Aorta (tissue), 5 donors: ENCODE measurements at regions not wholly inside any gene's neighbourhood (a gene's known extent, or its start where the extent isn't known, plus 50 kb on each side); places are given as distances from the start of the nearest gene placed in this dataset.

Source experiments
- ATAC-seq: fragments of 200-7000 bp; cut with Tn5 transposase; one replicate; pipeline ENCODE4 v1.9.1; 2022; ENCODE audit warnings: moderate library complexity; ENCODE audit not compliant: low FRiP score
- DNase-seq, 2 donors: peaks; one replicate each; pipeline ENCODE4 v3.0.0-alpha.2; 2020
- H3K27ac ChIP-seq, 2 donors: one replicate each; pipeline ENCODE4 v1.5.1; 2013; ENCODE audit warnings: low read length in 2 of 2, mild to moderate bottlenecking in 2 of 2, moderate library complexity in 2 of 2, control low read depth in 1 of 2, inconsistent platforms in 1 of 2, low read depth in 1 of 2
- H3K27me3 ChIP-seq, 2 donors: one replicate each; pipeline ENCODE4 v1.6.1; 2013; ENCODE audit warnings: control low read depth in 1 of 2, low read length in 1 of 2, mild to moderate bottlenecking in 1 of 2, moderate library complexity in 1 of 2; ENCODE audit not compliant: insufficient read depth in 2 of 2, control insufficient read depth in 1 of 2
- H3K36me3 ChIP-seq, 2 donors: one replicate each; pipeline ENCODE4 v1.6.1; 2013; ENCODE audit warnings: control low read depth in 1 of 2, low read length in 1 of 2, mild to moderate bottlenecking in 1 of 2; ENCODE audit not compliant: insufficient read depth in 2 of 2, control insufficient read depth in 1 of 2
- H3K4me1 ChIP-seq, 2 donors: one replicate each; pipeline ENCODE4 v1.6.1; 2013; ENCODE audit warnings: low read length in 2 of 2, control low read depth in 1 of 2, mild to moderate bottlenecking in 1 of 2, moderate library complexity in 1 of 2; ENCODE audit not compliant: insufficient read depth in 2 of 2, control insufficient read depth in 1 of 2
- H3K4me3 ChIP-seq, 2 donors: one replicate each; pipeline ENCODE4 v1.5.1; 2013; ENCODE audit warnings: low read length in 2 of 2, control low read depth in 1 of 2, mild to moderate bottlenecking in 1 of 2
- H3K9me3 ChIP-seq: one replicate; pipeline ENCODE4 v1.6.1; 2013; ENCODE audit warnings: mild to moderate bottlenecking, low read length; ENCODE audit not compliant: control insufficient read depth
- WGBS, 2 donors: extraction: QIAGEN DNeasy Blood & Tissue Kit; methylation state at CpG; one replicate each; pipeline ENCODE4 v1.1.7; 2013; 5-methylcytosine and 5-hydroxymethylcytosine counted together
- intact Hi-C, 2 donors: fragments of 100-400 bp; cut with DNase I; formaldehyde crosslinking; loops; one replicate each; pipeline versions ENCODE4 v1.14.2 to v1.15.0; 2022
- donor health status: healthy with polysubstance abuse.
- donor health status: Bipolar disorder and iron deficiency.
- donor health status: DM: no; HTN: no; CAD: no.
- donor health status: DM: no; HTN: no; CAD: no.
- donor health status: DM: yes; HTN: yes; CAD: no.

- Histone ChIP-seq H3K9me3 (no peaks in the 10 kb centered on the region), H3K4me1 (peaks cover 0 to 2% of the 10 kb centered on the region in 2 donors), H3K4me3 (no peak overlapping the region), H3K27ac (no peak overlapping the region), H3K27me3 (no peaks in the 10 kb centered on the region), H3K36me3 (no peaks in the 10 kb centered on the region)
- DNase-seq (no peak), ATAC-seq (no peak)
- intact Hi-C loops = no loop called here
- WGBS, 2 donors = 70 to 75% methylated on average over 8 of the region's 8 CpGs
These were observed 377.9 kb upstream of the EMCN start for GRCh38 chr4:100895556-100896197.

GRCh38 chr4:100894339-100894870, 376.6 kb upstream of the EMCN start:
- Histone ChIP-seq H3K4me1 (peaks cover 0 to 2% of the 10 kb centered on the region in 2 donors), H3K4me3 (no peak overlapping the region), H3K27me3 (no peaks in the 10 kb centered on the region), H3K36me3 (no peaks in the 10 kb centered on the region), H3K9me3 (no peaks in the 10 kb centered on the region), H3K27ac (no peak overlapping the region)
- DNase-seq (no peak), ATAC-seq (no peak)
- intact Hi-C loops = no loop called here
- 74 to 83% methylated on average over 1 of the region's 1 CpG for WGBS, 2 donors

- H3K36me3 ChIP-seq = no peaks in the 10 kb centered on the region
- no peak for ATAC-seq
- DNase-seq = no peak
- no peak overlapping the region for H3K27ac ChIP-seq
- no peak overlapping the region for H3K4me3 ChIP-seq
- no peaks in the 10 kb centered on the region for H3K9me3 ChIP-seq
- 82 to 88% methylated on average over 2 of the region's 2 CpGs for WGBS, 2 donors
- H3K27me3 ChIP-seq = no peaks in the 10 kb centered on the region
- peaks cover 0 to 2% of the 10 kb centered on the region in 2 donors for H3K4me1 ChIP-seq
- intact Hi-C loops = no loop called here
These were observed 374.0 kb upstream of the EMCN start for GRCh38 chr4:100891808-100892207.

- H3K36me3 ChIP-seq = no peaks in the 10 kb centered on the region
- ATAC-seq (no peak), DNase-seq (no peak)
- H3K27ac ChIP-seq = no peak overlapping the region
- H3K27me3 ChIP-seq = no peaks in the 10 kb centered on the region
- intact Hi-C loops = no loop called here
- H3K4me3 ChIP-seq = no peak overlapping the region
- H3K9me3 ChIP-seq = no peaks in the 10 kb centered on the region
- no peaks in the 10 kb centered on the region for H3K4me1 ChIP-seq
These were observed 372.1 kb upstream of the EMCN start for GRCh38 chr4:100889898-100890297.

- Histone ChIP-seq H3K4me1 (no peaks in the 10 kb centered on the region), H3K4me3 (no peak overlapping the region), H3K9me3 (no peaks in the 10 kb centered on the region), H3K36me3 (no peaks in the 10 kb centered on the region), H3K27ac (no peak overlapping the region), H3K27me3 (no peaks in the 10 kb centered on the region)
- DNase-seq (no peak), ATAC-seq (no peak)
- 69 to 77% methylated on average over 2 of the region's 2 CpGs for WGBS, 2 donors
- intact Hi-C loops = no loop called here
These were observed 371.6 kb upstream of the EMCN start for GRCh38 chr4:100889401-100889800.

DNA sequence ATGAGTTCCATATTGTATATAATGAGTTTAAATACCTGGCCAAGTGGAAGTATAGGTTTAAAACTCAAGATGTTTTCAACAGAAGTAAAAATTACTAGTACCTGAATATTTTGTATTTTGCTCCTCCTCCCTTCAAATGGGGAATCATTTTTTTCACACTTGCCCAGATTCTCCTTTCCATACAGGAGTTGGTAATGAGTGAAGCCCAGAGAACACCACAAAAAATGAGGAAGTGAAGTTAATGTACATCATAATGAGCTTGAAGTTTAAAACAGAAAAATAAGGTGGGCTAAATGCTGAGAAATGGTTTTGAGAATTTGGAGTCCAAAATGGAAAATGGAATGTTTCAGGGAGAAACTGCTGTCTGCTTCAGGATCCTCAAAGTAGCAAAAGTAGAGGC, 364.8 kb upstream of the EMCN start:
- intact Hi-C loops = no loop called here
- Histone ChIP-seq H3K27me3 (no peaks in the 10 kb centered on the region), H3K4me3 (no peak overlapping the region), H3K27ac (no peak overlapping the region), H3K9me3 (no peaks in the 10 kb centered on the region), H3K36me3 (no peaks in the 10 kb centered on the region), H3K4me1 (no peaks in the 10 kb centered on the region)
- no peak for DNase-seq
- ATAC-seq = no peak

DNA sequence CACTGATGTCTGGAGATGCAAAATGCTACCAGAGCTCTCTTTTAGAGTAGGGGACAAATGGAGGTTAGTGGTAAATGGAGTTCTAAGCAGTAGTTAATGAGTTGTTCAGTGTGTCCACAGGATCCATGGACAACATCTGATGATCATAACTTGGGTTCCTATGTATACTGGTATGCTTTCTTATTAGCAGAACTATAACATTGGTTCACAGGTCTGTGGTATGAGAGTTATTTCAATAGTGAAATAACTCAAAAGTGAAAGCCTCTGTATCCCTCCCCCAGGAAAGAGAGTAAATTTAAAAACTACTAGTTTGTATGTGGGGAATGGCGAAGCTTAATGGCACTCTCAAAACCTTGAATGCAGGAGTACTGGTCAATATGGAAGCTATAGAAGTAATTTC, 363.5 kb upstream of the EMCN start:
- H3K9me3 ChIP-seq = no peaks in the 10 kb centered on the region
- H3K36me3 ChIP-seq = no peaks in the 10 kb centered on the region
- ATAC-seq (no peak), DNase-seq (no peak)
- H3K27me3 ChIP-seq = no peaks in the 10 kb centered on the region
- no peak overlapping the region for H3K27ac ChIP-seq
- no peak overlapping the region for H3K4me3 ChIP-seq
- H3K4me1 ChIP-seq = no peaks in the 10 kb centered on the region
- intact Hi-C loops = no loop called here
- 95 to 97% methylated on average over 1 of the region's 1 CpG for WGBS, 2 donors

DNA sequence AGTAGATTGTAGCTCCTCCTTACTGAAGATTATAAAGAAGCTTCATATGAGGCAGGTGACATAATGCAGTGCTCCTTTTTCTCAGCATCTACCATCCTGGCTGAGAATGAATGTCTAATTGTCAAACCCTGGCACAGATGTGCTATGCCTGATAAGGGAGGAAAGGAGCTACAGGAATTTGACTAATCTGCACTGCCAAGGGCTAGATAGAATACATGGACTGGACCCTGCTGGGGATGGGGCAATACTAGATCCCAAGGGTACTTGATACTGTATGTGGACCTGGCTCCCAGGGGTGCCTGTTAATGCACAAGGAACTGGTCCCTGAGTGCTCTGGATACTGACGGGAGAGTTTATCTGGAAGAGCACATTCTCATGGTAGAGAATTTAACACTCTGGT, 362.2 kb upstream of the EMCN start:
- intact Hi-C loops = no loop called here
- H3K9me3 ChIP-seq = no peaks in the 10 kb centered on the region
- no peaks in the 10 kb centered on the region for H3K36me3 ChIP-seq
- WGBS, 2 donors = 79 to 83% methylated on average over 1 of the region's 1 CpG
- ATAC-seq (no peak), DNase-seq (no peak)
- H3K4me3 ChIP-seq = no peak overlapping the region
- no peaks in the 10 kb centered on the region for H3K27me3 ChIP-seq
- no peak overlapping the region for H3K27ac ChIP-seq
- no peaks in the 10 kb centered on the region for H3K4me1 ChIP-seq

GRCh38 chr4:100879471-100879870, 361.6 kb upstream of the EMCN start:
- Histone ChIP-seq H3K4me1 (no peaks in the 10 kb centered on the region), H3K4me3 (no peak overlapping the region), H3K27me3 (no peaks in the 10 kb centered on the region), H3K27ac (no peak overlapping the region), H3K36me3 (no peaks in the 10 kb centered on the region), H3K9me3 (no peaks in the 10 kb centered on the region)
- DNase-seq = no peak
- 96 to 97% methylated on average over 1 of the region's 1 CpG for WGBS, 2 donors
- intact Hi-C loops = loop anchor here in 1 of 2 donors (2.0 kb wide), 1 partner anchor 31 kb away; no protein-coding TSS in a partner anchor
- ATAC-seq = no peak
